Neural progenitor cell (in vitro differentiated cells): ENCODE measurements at regions not wholly inside any gene's neighbourhood (a gene's known extent, or its start where the extent isn't known, plus 50 kb on each side); places are given as distances from the start of the nearest gene placed in this dataset.

ENCODE experiments used
- DNase-seq: peaks from one replicate; pipeline ENCODE4 v3.0.0-alpha.2; 2016; ENCODE audit warnings: low spot score
- H2AFZ ChIP-seq: fragments of 200-600 bp; sonication (generic); replicated peaks from 2 replicates; pipeline ENCODE4 v1.6.1; 2016; ENCODE audit warnings: antibody characterized with exemption
- H3F3A ChIP-seq: fragments of 200-600 bp; sonication (generic); 2 replicates; pipeline ENCODE4 v1.6.1; 2016; ENCODE audit warnings: antibody characterized with exemption, low read depth
- H3K27ac ChIP-seq: fragments of 200-600 bp; sonication (generic); 2 replicates; pipeline ENCODE4 v1.5.1; 2016; ENCODE audit warnings: mild to moderate bottlenecking
- H3K27me3 ChIP-seq: fragments of 200-600 bp; sonication (generic); 2 replicates; pipeline ENCODE4 v1.6.1; 2016; ENCODE audit warnings: mild to moderate bottlenecking, moderate library complexity
- H3K36me3 ChIP-seq: fragments of 200-600 bp; sonication (generic); 2 replicates; pipeline ENCODE4 v1.5.1; 2016
- H3K4me1 ChIP-seq: fragments of 200-600 bp; sonication (generic); 2 replicates; pipeline ENCODE4 v1.6.1; 2016; ENCODE audit warnings: mixed run types
- H3K4me2 ChIP-seq: fragments of 200-600 bp; sonication (generic); 2 replicates; pipeline ENCODE4 v1.6.1; 2016
- H3K4me3 ChIP-seq: fragments of 200-600 bp; sonication (generic); 2 replicates; pipeline ENCODE4 v1.5.1; 2016
- H3K79me2 ChIP-seq: fragments of 200-600 bp; sonication (generic); 2 replicates; pipeline ENCODE4 v1.6.1; 2016; ENCODE audit warnings: low read depth
- H3K9ac ChIP-seq: fragments of 200-600 bp; sonication (generic); 2 replicates; pipeline ENCODE4 v1.6.1; 2016
- H3K9me3 ChIP-seq: fragments of 200-600 bp; sonication (generic); 2 replicates; pipeline ENCODE4 v1.5.1; 2016; ENCODE audit warnings: low read depth
- H4K20me1 ChIP-seq: fragments of 200-600 bp; sonication (generic); 2 replicates; pipeline ENCODE4 v1.6.1; 2016; ENCODE audit warnings: low read depth
- H3K27ac Mint-ChIP-seq: 3 replicates; pipeline ENCODE4 v1.8.0; 2021; ENCODE audit warnings: mixed read lengths
- H3K27me3 Mint-ChIP-seq: 2 replicates; pipeline ENCODE4 v1.8.0; 2022; ENCODE audit warnings: low read depth, mild to moderate bottlenecking, inconsistent platforms, moderate library complexity, mixed read lengths; ENCODE audit not compliant: insufficient read depth
- H3K36me3 Mint-ChIP-seq: 3 replicates; pipeline ENCODE4 v1.8.0; 2021; ENCODE audit warnings: mixed read lengths
- H3K4me1 Mint-ChIP-seq: 3 replicates; pipeline ENCODE4 v1.8.0; 2021; ENCODE audit warnings: mixed read lengths
- H3K4me3 Mint-ChIP-seq: 3 replicates; pipeline ENCODE4 v1.8.0; 2021; ENCODE audit warnings: mild to moderate bottlenecking, moderate library complexity, mixed read lengths
- H3K9me3 Mint-ChIP-seq: 3 replicates; pipeline ENCODE4 v1.8.0; 2020; ENCODE audit warnings: mixed read lengths
- EZH2 ChIP-seq: fragments of 200-600 bp; sonication (generic); IDR thresholded peaks from 2 replicates; pipeline ENCODE4 v1.6.1; 2017; ENCODE audit warnings: antibody characterized with exemption, mild to moderate bottlenecking, moderate library complexity
- EZH2phosphoT487 ChIP-seq: fragments of 200-600 bp; sonication (generic); IDR thresholded peaks from 2 replicates; pipeline ENCODE4 v1.6.1; 2017; ENCODE audit warnings: antibody characterized with exemption
- TF ChIP-seq, protein P1 (sequence below): fragments of 200-600 bp; sonication (generic); IDR thresholded peaks from 2 replicates; pipeline ENCODE4 v1.5.1; 2017; ENCODE audit warnings: antibody characterized with exemption, mild to moderate bottlenecking

- Mint-ChIP-seq H3K27ac (no peak overlapping the region), H3K4me1 (no peaks in the 10 kb centered on the region), H3K27me3 (peaks cover 2% of the 10 kb centered on the region), H3K9me3 (no peaks in the 10 kb centered on the region), H3K4me3 (no peak overlapping the region), H3K36me3 (no peaks in the 10 kb centered on the region)
- no peak overlapping the region for H2AFZ ChIP-seq
- no peak overlapping the region for H3K4me3 ChIP-seq
- no peak overlapping the region for H3K4me2 ChIP-seq
- H3K9ac ChIP-seq: no peak overlapping the region
- H3K79me2 ChIP-seq: no peaks in the 10 kb centered on the region
- TF ChIP-seq EZH2: no peak
- no peak for TF ChIP-seq EZH2phosphoT487
- TF ChIP-seq, protein P1, sequence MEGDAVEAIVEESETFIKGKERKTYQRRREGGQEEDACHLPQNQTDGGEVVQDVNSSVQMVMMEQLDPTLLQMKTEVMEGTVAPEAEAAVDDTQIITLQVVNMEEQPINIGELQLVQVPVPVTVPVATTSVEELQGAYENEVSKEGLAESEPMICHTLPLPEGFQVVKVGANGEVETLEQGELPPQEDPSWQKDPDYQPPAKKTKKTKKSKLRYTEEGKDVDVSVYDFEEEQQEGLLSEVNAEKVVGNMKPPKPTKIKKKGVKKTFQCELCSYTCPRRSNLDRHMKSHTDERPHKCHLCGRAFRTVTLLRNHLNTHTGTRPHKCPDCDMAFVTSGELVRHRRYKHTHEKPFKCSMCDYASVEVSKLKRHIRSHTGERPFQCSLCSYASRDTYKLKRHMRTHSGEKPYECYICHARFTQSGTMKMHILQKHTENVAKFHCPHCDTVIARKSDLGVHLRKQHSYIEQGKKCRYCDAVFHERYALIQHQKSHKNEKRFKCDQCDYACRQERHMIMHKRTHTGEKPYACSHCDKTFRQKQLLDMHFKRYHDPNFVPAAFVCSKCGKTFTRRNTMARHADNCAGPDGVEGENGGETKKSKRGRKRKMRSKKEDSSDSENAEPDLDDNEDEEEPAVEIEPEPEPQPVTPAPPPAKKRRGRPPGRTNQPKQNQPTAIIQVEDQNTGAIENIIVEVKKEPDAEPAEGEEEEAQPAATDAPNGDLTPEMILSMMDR: no peak
- H3K27ac ChIP-seq: no peak overlapping the region
- H3K9me3 ChIP-seq: no peaks in the 10 kb centered on the region
- no peaks in the 10 kb centered on the region for H3K36me3 ChIP-seq
- no peaks in the 10 kb centered on the region for H3K27me3 ChIP-seq
- no peaks in the 10 kb centered on the region for H3F3A ChIP-seq
- no peaks in the 10 kb centered on the region for H4K20me1 ChIP-seq
- DNase-seq: no peak
- no peaks in the 10 kb centered on the region for H3K4me1 ChIP-seq
Observed at GRCh38 chr3:180409883-180410282, 192.1 kb upstream of the TTC14 start.

DNA sequence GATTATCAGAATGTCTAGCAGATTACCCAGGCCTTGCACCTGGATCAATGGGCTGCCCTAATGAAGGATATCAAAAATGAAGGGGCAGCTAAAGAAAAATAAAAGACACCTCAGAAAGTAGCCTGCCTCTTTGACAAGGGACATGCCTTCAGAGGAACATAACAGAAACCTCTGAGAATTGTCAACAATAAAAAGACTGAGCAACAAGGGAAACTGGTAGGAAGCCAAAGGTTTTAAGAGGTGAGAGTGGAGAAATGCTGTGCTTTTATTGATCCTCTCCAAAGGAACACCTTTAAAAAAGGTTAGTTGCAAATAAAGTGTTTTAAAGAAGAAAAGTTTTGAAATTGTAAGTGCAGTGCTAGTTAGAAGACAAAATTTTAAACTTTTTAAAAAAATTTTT, 187.8 kb upstream of the TTC14 start:
- no peak overlapping the region for H3K27ac ChIP-seq
- no peak for DNase-seq
- H3K4me1 Mint-ChIP-seq: peaks cover 18% of the 10 kb centered on the region
- no peaks in the 10 kb centered on the region for H3K9me3 ChIP-seq
- peaks cover 15% of the 10 kb centered on the region for H3K4me1 ChIP-seq
- H3K79me2 ChIP-seq: no peaks in the 10 kb centered on the region
- no peak overlapping the region for H3K9ac ChIP-seq
- H3F3A ChIP-seq: no peaks in the 10 kb centered on the region
- no peaks in the 10 kb centered on the region for H3K36me3 Mint-ChIP-seq
- TF ChIP-seq, protein P1: no peak
- TF ChIP-seq EZH2 (no peak), EZH2phosphoT487 (no peak)
- H3K36me3 ChIP-seq: no peaks in the 10 kb centered on the region
- H3K27me3 ChIP-seq: no peaks in the 10 kb centered on the region
- no peak overlapping the region for H3K27ac Mint-ChIP-seq
- no peak overlapping the region for H3K4me3 ChIP-seq
- no peaks in the 10 kb centered on the region for H4K20me1 ChIP-seq
- no peak overlapping the region for H3K4me3 Mint-ChIP-seq
- no peak overlapping the region for H2AFZ ChIP-seq
- no peaks in the 10 kb centered on the region for H3K9me3 Mint-ChIP-seq
- no peak overlapping the region for H3K4me2 ChIP-seq
- H3K27me3 Mint-ChIP-seq: peaks cover 2% of the 10 kb centered on the region

DNA sequence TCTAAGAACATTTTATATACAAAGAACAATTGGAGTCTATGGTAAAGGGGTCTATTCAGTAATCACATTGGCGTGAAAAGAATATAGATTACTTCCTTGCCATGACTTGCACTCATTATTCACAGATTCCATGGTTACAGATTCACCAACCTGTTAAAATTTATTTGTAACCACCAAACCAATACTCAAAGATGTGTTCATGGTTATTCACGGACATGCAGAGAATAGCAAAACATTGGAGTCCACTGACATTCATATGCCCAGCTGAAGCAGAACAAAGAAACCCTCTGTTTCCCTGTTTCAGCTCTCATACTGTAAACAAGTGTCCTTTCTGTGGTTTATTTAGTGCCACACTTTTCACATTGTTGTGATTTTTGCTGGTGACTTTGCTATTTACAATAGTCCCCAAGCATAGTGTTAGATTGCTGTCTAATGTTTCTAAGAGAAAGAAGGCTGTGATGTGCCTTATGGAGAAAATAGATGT, 185.8 kb upstream of the TTC14 start:
- TF ChIP-seq, protein P1: no peak
- no peak for TF ChIP-seq EZH2
- no peak for TF ChIP-seq EZH2phosphoT487
- H3K9me3 Mint-ChIP-seq: no peaks in the 10 kb centered on the region
- no peak overlapping the region for H2AFZ ChIP-seq

More for the DNA sequence above, 185.8 kb upstream of the TTC14 start:
- Histone ChIP-seq H3K4me1 (peaks cover 15% of the 10 kb centered on the region), H4K20me1 (no peaks in the 10 kb centered on the region), H3F3A (no peaks in the 10 kb centered on the region), H3K27ac (no peak overlapping the region), H3K36me3 (no peaks in the 10 kb centered on the region), H3K79me2 (no peaks in the 10 kb centered on the region), H3K9me3 (no peaks in the 10 kb centered on the region), H3K9ac (no peak overlapping the region), H3K4me3 (no peak overlapping the region), H3K27me3 (no peaks in the 10 kb centered on the region), H3K4me2 (no peak overlapping the region)
- Mint-ChIP-seq H3K27me3 (peaks cover 2% of the 10 kb centered on the region), H3K27ac (no peak overlapping the region), H3K36me3 (no peaks in the 10 kb centered on the region), H3K4me3 (no peak overlapping the region), H3K4me1 (peaks cover 19% of the 10 kb centered on the region)
- no peak for DNase-seq
